Loucy (cell line): ENCODE measurements at regions not wholly inside any gene's neighbourhood (a gene's known extent, or its start where the extent isn't known, plus 50 kb on each side); places are given as distances from the start of the nearest gene placed in this dataset.

Source experiments
- H2AFZ ChIP-seq: fragments of 200-600 bp; sonication (generic); 2 replicates; pipeline ENCODE4 v1.6.0; 2016; ENCODE audit warnings: antibody characterized with exemption, mild to moderate bottlenecking, low read length, moderate library complexity
- H3F3A ChIP-seq: fragments of 200-600 bp; 2 replicates; pipeline ENCODE4 v1.6.0; 2016; ENCODE audit warnings: antibody characterized with exemption, low read depth, mild to moderate bottlenecking
- H3K27me3 ChIP-seq: fragments of 200-600 bp; sonication (generic); 2 replicates; pipeline ENCODE4 v1.6.1; 2014; ENCODE audit warnings: low read length, mild to moderate bottlenecking; ENCODE audit not compliant: insufficient read depth, poor library complexity, severe bottlenecking
- H3K36me3 ChIP-seq: fragments of 200-600 bp; sonication (generic); 2 replicates; pipeline ENCODE4 v1.6.1; 2016; ENCODE audit warnings: low read length; ENCODE audit not compliant: insufficient read depth
- H3K4me1 ChIP-seq: fragments of 200-600 bp; sonication (generic); 2 replicates; pipeline ENCODE4 v1.5.1; 2014; ENCODE audit warnings: low read length, mild to moderate bottlenecking; ENCODE audit not compliant: insufficient read depth, poor library complexity, severe bottlenecking
- H3K4me2 ChIP-seq: fragments of 200-600 bp; sonication (generic); 2 replicates; pipeline ENCODE4 v1.6.0; 2014; ENCODE audit warnings: antibody characterized with exemption, low read length, low read depth, mild to moderate bottlenecking; ENCODE audit not compliant: poor library complexity, severe bottlenecking
- H3K4me3 ChIP-seq: fragments of 200-600 bp; sonication (generic); 2 replicates; pipeline ENCODE4 v1.5.1; 2014; ENCODE audit warnings: low read length, mild to moderate bottlenecking, mixed read lengths; ENCODE audit not compliant: poor library complexity, severe bottlenecking
- H3K79me2 ChIP-seq: fragments of 200-600 bp; sonication (generic); 2 replicates; pipeline ENCODE4 v1.6.1; 2014; ENCODE audit warnings: low read length; ENCODE audit not compliant: insufficient read depth
- H3K9ac ChIP-seq: fragments of 200-600 bp; sonication (generic); 2 replicates; pipeline ENCODE4 v1.6.0; 2014; ENCODE audit warnings: mild to moderate bottlenecking, low read depth, low read length, moderate library complexity; ENCODE audit not compliant: poor library complexity, severe bottlenecking
- H3K9me2 ChIP-seq: fragments of 200-600 bp; sonication (generic); replicated peaks from 2 replicates; pipeline ENCODE4 v1.6.1; 2016; ENCODE audit warnings: low read depth, low read length, mixed read lengths
- H3K9me3 ChIP-seq: fragments of 200-600 bp; sonication (generic); 2 replicates; pipeline ENCODE4 v1.6.1; 2014; ENCODE audit warnings: mild to moderate bottlenecking, antibody characterized with exemption, low read length, low read depth; ENCODE audit not compliant: insufficient read depth
- H4K20me1 ChIP-seq: fragments of 200-600 bp; sonication (generic); 2 replicates; pipeline ENCODE4 v1.6.0; 2014; ENCODE audit warnings: antibody characterized with exemption, low read length, mild to moderate bottlenecking; ENCODE audit not compliant: insufficient read depth, poor library complexity, severe bottlenecking
- EZH2phosphoT487 ChIP-seq: fragments of 200-600 bp; IDR thresholded peaks from 2 replicates; pipeline ENCODE4 v1.6.1; 2018; ENCODE audit warnings: antibody characterized with exemption, mild to moderate bottlenecking, moderate library complexity, borderline replicate concordance
- TF ChIP-seq, protein P1 (sequence below): fragments of 200-600 bp; sonication (generic); conservative IDR thresholded peaks from 2 replicates; pipeline ENCODE4 v1.5.1; 2014; ENCODE audit warnings: mild to moderate bottlenecking, antibody characterized with exemption, low read length

DNA sequence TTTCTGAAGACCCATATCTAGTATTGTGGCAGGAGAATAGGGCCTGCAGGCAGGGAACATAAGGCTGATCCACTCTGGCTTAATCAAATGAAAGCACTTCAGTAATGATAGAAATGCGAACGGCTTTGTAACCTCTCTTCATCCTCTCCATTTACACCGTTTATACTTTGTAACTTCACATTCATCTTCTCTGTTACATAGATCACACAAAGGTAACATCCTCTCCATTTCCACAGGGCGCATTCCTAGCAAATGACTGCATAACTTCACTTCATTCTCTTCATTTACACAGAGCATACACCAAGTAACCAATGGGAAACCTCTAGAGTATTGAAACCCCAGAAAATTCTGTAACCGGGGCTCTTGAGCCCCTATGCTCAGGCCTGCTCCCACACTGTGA is 65.5 kb upstream of the SLC34A2 start:
- Histone ChIP-seq H3K36me3 (no peaks in the 10 kb centered on the region), H3K9me2 (no peaks in the 10 kb centered on the region), H2AFZ (no peak overlapping the region), H3K4me2 (no peak overlapping the region), H3K79me2 (no peaks in the 10 kb centered on the region), H3K9ac (no peak overlapping the region), H3F3A (no peaks in the 10 kb centered on the region), H3K9me3 (peaks cover 9% of the 10 kb centered on the region; the same call in 1 of the 2 replicates), H3K4me3 (no peak overlapping the region), H3K27me3 (no peaks in the 10 kb centered on the region), H4K20me1 (no peaks in the 10 kb centered on the region), H3K4me1 (no peaks in the 10 kb centered on the region)
- TF ChIP-seq, protein P1, sequence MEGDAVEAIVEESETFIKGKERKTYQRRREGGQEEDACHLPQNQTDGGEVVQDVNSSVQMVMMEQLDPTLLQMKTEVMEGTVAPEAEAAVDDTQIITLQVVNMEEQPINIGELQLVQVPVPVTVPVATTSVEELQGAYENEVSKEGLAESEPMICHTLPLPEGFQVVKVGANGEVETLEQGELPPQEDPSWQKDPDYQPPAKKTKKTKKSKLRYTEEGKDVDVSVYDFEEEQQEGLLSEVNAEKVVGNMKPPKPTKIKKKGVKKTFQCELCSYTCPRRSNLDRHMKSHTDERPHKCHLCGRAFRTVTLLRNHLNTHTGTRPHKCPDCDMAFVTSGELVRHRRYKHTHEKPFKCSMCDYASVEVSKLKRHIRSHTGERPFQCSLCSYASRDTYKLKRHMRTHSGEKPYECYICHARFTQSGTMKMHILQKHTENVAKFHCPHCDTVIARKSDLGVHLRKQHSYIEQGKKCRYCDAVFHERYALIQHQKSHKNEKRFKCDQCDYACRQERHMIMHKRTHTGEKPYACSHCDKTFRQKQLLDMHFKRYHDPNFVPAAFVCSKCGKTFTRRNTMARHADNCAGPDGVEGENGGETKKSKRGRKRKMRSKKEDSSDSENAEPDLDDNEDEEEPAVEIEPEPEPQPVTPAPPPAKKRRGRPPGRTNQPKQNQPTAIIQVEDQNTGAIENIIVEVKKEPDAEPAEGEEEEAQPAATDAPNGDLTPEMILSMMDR = no peak
- TF ChIP-seq EZH2phosphoT487 = no peak

DNA sequence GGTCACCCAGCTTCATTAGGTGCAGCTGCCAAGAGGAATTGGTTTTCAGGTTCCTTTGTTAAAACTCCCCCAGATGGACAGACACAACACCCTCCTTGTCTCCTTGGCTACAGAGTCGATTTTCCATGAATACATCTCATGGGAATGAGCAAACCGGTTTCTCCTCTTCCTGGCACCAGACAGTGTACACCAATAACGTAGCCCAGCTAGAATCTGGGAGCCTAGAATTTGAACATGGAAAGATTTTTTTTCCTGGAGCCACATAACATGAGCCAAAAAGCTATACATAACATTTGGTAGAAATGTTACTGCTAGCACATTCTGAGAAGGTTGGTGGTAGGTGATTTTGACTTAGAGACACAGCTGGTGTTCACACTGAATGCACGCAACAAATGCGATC is 62.9 kb upstream of the SLC34A2 start:
- TF ChIP-seq, protein P1 = no peak
- no peak for TF ChIP-seq EZH2phosphoT487
- Histone ChIP-seq H3K9me3 (peaks cover 5% of the 10 kb centered on the region; the same call in 1 of the 2 replicates), H3K36me3 (no peaks in the 10 kb centered on the region), H2AFZ (no peak overlapping the region), H3K4me3 (no peak overlapping the region), H3K9ac (no peak overlapping the region), H3K9me2 (no peaks in the 10 kb centered on the region), H3F3A (no peaks in the 10 kb centered on the region), H3K27me3 (no peaks in the 10 kb centered on the region), H3K4me2 (no peak overlapping the region), H4K20me1 (no peaks in the 10 kb centered on the region), H3K4me1 (no peaks in the 10 kb centered on the region), H3K79me2 (no peaks in the 10 kb centered on the region)
